GM12892 (cell line): ENCODE measurements at regions not wholly inside any gene's neighbourhood (a gene's known extent, or its start where the extent isn't known, plus 50 kb on each side); places are given as distances from the start of the nearest gene placed in this dataset.

Source experiments
- POLR2A ChIP-seq: IDR thresholded peaks from 2 replicates; pipeline ENCODE4 v1.6.1; 2011; ENCODE audit warnings: low read depth, low read length, control low read depth
- POLR2AphosphoS5 ChIP-seq: IDR thresholded peaks from 2 replicates; pipeline ENCODE4 v1.6.1; 2011; ENCODE audit warnings: low read depth, low read length, control low read depth
- TAF1 ChIP-seq: IDR thresholded peaks from 2 replicates; pipeline ENCODE4 v1.6.1; 2011; ENCODE audit warnings: low read depth, mild to moderate bottlenecking, control low read depth, low read length, borderline replicate concordance

- no peak for TF ChIP-seq POLR2AphosphoS5
- no peak for TF ChIP-seq TAF1
- TF ChIP-seq POLR2A = no peak
These were observed 198.2 kb downstream of the ERMARD start for GRCh38 chr6:169949511-169950097.
